CD4-positive, alpha-beta T cell treated with Interleukin-17A for 1 hour (primary cell): ENCODE measurements at regions not wholly inside any gene's neighbourhood (a gene's known extent, or its start where the extent isn't known, plus 50 kb on each side); places are given as distances from the start of the nearest gene placed in this dataset.

Source experiments
- DNase-seq: peaks from one replicate; pipeline ENCODE4 v3.0.0-alpha.2; 2020

GRCh38 chr20:43799150-43799711, 72.4 kb upstream of the GTSF1L start:
- no peak for DNase-seq

GRCh38 chr20:43798291-43799149, 71.7 kb upstream of the GTSF1L start:
- DNase-seq, result no peak

GRCh38 chr20:43794326-43794725, 67.5 kb upstream of the GTSF1L start:
- DNase-seq, result no peak

- no peak for DNase-seq
Measured at GRCh38 chr20:43789593-43789992, 62.8 kb upstream of the GTSF1L start.

- no peak for DNase-seq
Measured at GRCh38 chr20:43787937-43788336, 61.1 kb upstream of the GTSF1L start.

- no peak for DNase-seq
Measured at GRCh38 chr20:43786885-43787284, 60.1 kb upstream of the GTSF1L start.

- no peak for DNase-seq
Measured at GRCh38 chr20:43781215-43781614, 54.4 kb upstream of the GTSF1L start.

- DNase-seq, result no peak
Measured at GRCh38 chr20:43778375-43778774, 51.6 kb upstream of the GTSF1L start.

- no peak for DNase-seq
Measured at GRCh38 chr20:43776691-43777090, 49.9 kb upstream of the GTSF1L start.
